ENCODE measurements at regions not wholly inside any gene's neighbourhood (a gene's known extent, or its start where the extent isn't known, plus 50 kb on each side); places are given as distances from the start of the nearest gene placed in this dataset.
"Not testable (repeated sequence)": the region's sequence is repeated elsewhere in the genome, so short reads cannot be mapped to it uniquely, and the experiment has no call there.

DNA sequence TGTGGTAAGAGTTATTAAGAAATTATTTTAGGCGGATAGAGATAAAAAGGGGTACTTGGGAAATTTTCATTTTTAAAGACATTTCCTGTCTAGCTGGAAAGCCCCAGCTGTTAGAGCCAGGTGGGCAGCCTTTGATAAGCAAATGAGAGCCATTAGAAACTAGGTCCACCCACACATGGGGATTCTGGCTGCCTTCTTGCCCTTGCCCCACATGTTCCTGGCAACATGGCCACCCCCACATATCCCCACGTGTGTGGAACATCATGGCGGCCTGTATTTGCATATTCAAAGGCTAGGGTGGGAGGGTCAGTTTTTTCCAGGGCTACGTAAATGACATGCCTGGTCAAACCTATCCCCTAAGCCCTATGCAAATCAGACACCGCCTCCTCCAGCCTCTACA, 1382.1 kb downstream of the AACS start:
- no peak for DNase-seq (ENCODE audit: low spot score)

DNA sequence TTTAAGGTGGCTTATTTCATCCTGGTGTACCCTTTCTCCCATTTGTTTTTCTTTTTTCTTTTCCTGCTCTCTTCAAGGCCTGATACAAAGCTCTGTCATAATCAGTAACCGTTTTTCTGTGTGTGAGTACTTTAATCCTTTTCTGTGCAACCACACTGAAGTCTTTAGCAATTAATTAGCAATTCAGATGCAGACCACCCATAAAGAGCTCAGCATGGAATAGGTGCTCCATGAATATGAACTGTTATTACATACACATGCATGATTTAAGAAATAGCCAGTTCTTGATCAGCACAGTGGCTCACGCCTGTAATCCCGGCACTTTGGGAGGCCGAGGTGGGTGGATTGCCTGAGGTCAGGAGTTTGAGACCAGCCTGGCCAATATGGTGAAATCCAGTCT, 1386.6 kb downstream of the AACS start:
- no peak for DNase-seq (ENCODE audit: low spot score)

DNA sequence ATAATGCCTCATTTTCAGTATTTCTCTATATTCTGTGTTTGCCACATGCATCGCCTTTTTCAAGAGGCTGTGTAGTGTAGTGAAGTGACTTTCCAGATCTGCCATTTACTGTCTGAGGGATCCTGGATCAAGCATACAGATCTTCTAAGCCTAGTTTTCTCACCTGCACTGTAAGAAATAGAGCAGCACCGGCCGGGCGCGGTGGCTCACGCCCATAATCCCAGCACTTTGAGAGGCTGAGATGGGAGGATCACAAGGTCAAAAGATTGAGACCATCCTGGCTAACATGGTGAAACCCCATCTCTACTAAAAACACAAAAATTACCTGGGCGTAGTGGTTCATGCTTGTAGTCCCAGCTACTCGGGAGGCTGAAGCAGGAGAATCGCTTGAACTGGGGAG, 1387.5 kb downstream of the AACS start:
- not testable (repeated sequence) for DNase-seq (ENCODE audit: low spot score)

DNA sequence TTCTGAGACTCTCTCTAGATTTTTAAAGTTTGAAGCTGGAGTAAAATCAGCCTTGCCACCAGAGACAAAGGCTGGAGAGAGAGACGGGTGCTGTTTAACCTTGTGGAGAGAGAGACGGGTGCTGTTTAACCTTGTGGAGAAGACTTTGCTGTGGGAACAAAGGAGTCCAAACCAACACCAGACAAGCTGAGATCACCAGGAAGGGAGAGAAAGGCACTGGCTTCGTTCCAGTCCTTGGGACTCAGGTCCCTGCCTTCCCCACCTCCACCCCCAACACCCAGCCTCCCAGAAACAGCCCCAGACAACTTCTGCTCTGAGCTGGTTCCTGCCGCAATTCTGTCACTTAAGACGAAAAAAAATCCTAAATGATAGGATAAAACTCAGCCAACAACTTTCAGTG, 1389.3 kb downstream of the AACS start:
- DNase-seq (ENCODE audit: low spot score): no peak

DNA sequence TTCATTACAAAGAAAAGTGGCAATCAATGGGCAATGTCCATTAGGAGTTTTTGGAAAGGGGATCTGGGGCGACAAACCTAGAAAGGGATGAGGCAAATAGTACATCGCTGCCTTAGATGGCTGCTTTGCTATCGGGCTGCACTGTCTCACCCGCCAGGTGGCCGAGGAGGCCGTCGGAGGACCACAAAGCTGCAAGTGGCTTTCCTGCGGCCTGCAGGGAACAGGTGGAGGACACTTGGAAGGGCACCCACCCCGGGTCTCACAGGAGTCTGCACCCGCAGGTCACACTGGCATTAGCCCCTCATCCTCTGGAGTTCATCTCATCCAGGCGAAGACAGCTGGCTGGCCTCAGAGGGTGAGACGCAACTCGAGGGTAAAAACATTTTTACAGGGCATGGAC, 1392.5 kb downstream of the AACS start:
- no peak for DNase-seq (ENCODE audit: low spot score)

DNA sequence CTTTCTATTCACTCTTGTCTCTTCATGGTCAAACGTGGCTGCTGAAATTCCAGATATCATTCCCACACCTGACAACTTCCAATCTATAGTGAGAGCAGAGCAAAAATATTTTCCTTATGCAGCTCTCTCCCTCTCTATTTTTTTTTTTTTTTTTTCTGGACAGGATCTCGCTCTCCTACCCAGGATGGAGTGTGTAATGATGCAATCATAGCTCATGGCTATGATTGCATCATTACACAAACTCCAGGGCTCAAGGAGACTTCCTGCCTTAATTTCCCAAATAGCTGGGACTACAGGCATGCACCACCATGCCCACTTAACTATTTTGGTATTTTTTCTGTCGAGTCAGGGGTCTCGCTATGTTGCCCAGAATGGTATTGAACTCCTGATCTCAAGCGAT, 1398.9 kb downstream of the AACS start:
- no peak for DNase-seq (ENCODE audit: low spot score)

DNA sequence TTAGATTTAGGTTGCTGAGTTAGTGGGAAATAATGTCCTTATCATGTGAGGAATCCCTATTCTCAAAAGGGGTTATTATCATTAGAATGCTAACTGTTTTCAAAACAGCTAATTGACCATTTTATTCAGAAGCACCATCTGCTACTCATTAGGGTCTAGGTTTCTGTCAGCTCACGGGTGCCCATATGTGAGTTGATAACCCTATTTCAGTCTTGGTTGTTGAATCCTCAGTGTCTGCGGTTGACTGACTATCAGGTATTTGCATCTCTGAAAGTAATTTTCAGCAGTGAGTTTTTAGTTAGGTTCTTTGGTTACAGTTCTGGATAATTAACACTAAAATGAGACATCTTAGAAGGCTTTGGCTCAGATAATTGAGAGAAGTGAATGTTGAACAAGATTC, 1404.0 kb downstream of the AACS start:
- no peak for DNase-seq (ENCODE audit: low spot score)

DNA sequence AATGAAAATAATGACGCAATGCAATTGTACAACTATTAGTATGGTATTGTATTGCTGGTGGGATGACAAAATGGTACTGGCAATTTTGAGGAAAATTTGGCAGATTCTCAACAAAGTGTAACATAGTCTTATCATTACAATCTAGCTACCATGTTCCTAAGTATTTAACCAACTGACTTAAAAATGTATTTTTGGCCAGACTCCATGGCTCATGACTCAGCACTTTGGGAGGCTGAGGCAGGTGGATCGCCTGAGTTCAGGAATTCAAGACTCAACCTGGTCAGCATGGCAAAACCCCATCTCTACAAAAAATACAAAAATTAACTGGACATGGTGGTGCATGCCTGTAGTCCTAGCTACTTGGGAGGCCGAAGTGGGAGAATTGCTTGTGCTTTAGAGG, 1409.5 kb downstream of the AACS start:
- DNase-seq (ENCODE audit: low spot score): no peak

DNA sequence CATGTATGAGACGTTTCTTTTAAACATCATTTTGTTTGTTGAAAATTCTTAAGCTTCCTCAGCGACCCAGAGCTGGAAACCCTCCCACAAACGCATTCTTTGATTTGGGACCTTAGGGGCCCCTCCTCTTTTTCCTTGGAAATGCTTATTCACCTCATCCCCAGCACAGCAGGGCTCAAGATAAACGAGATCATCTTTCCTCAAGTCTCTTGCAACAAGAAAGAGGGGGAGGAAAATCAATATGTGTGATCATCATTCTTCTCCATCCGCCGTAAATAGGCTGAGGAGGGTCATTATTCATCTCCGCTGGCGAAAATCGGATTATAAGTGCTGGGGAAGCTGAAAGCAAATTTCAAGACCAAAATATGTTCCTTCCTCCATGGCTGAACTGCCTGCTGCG, 1415.2 kb downstream of the AACS start:
- DNase-seq (ENCODE audit: low spot score): no peak

DNA sequence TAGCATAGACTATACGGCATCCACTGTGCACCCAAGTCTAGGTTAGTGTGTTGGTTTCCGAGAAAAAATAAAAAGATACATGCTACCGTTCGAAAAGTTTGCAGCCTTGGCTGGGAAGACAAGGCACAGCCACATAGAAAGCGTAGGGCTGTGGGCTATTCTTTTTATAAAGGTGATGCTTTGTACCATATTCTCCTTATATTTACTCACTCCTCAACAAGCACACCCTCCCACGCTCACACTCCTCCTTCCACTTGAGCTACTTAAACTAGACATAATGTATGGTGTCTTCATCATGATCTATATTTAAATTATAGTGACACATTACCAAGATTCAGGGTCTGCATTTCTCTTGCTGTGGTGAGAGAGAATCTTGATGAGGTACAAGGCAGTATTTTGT, 1416.5 kb downstream of the AACS start:
- DNase-seq (ENCODE audit: low spot score): no peak

DNA sequence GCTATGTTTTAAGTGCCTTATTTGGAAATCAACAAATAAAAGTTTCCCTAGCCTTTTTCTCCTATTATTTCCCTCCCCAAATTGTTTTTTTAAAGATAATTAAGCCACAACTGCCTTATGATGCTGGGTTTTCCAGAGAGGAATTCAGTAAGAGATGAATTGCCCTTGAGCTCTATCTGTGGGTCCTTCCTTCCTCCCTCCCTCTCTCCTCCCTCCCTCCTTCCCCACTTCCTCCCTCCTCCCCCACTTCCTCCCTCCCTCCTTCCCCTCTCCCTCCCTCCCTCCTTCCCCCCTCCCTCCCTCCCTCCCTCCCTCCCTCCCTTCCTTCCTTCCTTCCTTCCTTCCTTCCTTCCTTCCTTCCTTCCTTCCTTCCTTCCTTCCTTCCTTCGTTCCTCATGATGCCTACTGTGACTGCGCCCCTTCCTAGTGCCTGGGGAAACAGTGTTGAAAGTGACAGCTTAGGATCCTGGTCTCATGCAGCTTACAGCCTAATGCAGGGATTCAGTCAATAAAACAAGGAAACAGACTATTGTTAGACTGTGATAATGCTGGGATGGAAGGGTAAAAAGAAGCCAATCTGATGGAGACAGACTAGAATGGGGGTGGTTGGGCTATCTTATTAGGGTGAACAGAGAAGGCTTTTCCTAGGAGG, 1417.1 kb downstream of the AACS start:
- DNase-seq (ENCODE audit: low spot score): no peak

DNA sequence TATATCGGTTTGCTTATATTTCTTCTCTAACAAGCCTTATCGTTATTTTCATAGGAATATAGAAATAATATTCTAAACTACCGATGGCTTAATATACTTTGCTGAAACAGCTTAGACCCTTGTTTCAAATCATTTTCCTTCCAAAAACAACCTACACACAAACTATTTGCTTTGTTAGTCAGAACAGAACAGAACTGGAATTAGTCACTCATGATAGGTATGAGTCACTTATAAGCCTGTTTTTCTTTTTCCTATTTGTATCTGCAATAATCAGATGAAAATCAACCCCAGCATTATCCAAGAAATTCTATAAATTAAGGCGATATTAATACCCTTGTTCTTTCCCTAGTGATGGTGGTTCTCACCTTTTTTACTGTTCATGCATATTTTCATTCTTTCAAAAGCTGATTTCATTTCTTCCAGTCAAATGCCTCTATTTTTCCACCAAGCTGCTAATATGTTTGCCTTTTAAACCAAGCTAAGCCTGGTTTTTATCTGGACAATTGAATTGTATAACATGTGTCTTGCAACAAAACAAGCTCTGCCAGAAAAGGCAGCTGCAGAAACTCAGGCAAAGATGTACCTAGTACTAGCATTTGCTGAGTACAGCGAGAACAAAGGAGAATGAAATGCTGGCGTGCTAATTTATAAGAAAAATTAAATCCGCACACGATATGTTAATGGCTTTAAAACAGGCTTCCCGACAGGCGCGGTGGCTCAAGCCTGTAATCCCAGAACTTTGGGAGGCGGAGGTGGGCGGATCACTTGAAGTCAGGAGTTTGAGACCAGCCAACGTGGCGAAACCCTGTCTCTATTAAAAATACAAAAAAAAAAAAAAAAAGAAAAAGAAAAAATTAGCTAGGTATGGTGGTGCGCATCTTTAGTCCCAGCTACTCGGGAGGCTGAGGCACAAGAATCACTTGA, 1418.2 kb downstream of the AACS start:
- DNase-seq (ENCODE audit: low spot score): no peak

DNA sequence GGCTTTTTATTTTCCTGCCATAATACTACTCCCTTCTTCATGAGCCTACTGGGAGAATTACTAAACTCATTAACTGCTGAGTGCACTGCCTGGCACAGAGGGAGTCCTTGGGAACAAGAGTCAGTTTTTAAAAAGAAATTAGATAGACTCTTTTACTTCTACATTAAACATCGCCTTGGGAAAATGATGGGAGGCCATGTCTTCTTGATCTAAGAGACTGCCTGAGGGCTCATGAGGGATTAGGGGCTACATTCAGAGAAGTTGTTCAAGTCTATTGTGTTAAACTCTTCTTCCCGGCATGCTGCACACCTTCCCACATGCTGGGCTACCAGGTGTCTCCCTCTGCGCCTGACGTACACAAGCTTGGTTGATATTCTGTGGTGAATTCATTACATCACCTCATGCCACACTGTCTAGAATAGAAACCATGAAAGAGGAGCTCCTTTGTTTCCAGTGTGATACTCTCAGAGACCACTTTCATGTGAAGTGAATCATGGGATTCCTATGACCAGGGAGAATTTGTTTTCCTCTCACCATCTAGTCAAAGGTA, 1422.3 kb downstream of the AACS start:
- DNase-seq (ENCODE audit: low spot score): no peak

DNA sequence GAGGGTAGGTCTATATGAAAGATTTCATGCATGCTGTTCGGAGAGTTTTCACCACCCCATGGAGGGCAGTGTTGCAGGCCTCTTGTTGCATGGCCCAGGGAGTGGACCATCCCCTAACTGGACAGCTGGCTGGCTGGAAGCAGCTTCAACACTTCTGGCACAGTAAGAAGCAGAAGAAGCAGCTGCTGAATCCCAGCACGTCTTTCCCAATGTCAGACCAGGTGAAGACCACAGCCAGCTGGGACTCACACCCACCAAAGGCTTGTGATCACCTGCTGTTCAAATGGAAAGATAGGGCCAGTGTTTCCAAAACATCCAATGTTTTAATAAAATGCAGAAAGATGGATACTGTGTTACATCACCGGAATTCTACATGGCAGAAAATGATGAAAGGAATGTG, 1423.6 kb downstream of the AACS start:
- DNase-seq (ENCODE audit: low spot score): no peak

DNA sequence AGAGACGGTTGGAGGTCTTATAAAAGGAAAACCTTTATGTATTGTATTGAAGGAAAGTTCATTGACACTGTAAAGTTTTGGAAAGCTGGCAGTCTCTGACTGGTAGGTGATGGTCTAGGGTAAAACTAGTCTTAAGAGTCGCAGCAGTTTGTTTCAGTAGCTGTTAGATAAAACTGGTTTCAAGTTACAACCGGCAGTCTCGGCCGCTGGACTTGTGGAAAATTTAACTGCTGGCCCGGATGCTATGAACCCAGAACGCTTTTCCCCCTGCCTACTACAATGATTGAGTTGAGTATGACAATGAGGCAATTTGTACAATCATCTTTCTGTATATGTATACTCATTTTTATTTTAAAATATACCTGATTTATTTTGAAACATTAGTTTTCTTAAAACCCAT, 1426.9 kb downstream of the AACS start:
- DNase-seq (ENCODE audit: low spot score): no peak

DNA sequence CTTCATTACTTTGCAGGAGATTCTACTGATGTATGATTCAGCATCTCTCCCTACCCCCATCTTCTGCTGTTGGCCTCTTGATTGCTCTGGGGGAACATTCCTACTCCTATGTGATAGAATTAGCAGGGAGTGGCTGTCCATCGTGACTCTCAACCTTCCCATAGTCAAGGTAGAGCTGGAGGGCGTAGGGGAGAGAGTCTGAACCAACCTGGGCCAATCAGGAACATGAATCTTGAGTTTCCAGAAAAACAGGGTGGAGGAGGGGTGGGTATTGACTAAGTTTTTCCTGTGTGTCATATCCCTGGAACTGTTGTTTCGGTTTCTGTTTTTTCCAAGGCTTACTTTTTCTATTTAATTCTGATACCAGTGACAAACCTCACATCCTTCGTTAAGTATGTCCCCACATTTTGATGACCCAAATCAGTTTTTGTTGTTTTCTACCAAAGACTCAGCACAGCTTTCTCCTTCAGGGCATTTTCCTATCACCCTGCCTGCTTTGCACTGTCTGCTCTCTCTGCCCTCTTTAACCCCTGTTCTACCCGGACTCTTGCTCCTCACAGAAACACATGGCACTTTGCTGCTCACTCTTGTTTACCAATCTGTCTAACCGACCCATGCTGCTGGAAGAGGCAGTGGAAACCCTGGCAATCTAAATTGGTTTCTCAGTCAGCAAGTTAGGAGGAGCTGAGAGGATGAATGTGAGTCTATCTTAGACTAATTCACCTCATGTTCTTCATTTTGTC, 1428.3 kb downstream of the AACS start:
- DNase-seq (ENCODE audit: low spot score): no peak

DNA sequence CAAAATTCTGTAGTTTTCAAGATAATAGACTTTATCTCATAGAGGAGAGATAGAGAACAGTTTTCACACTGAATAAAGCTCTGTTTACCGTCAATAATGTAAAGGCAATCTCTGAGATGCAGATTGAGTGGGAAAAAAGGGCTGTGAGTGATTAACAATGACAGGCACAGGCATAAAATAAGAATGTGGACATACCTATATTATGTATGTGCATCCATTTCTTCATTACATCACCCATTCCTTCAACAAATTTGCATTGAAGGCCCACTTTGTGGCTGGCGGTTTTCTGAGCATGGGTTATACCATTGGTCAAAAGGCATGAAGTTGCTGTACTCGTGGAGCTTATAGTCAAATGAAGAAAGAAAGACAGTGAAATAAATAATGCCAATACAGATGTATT, 1431.0 kb downstream of the AACS start:
- DNase-seq (ENCODE audit: low spot score): no peak

DNA sequence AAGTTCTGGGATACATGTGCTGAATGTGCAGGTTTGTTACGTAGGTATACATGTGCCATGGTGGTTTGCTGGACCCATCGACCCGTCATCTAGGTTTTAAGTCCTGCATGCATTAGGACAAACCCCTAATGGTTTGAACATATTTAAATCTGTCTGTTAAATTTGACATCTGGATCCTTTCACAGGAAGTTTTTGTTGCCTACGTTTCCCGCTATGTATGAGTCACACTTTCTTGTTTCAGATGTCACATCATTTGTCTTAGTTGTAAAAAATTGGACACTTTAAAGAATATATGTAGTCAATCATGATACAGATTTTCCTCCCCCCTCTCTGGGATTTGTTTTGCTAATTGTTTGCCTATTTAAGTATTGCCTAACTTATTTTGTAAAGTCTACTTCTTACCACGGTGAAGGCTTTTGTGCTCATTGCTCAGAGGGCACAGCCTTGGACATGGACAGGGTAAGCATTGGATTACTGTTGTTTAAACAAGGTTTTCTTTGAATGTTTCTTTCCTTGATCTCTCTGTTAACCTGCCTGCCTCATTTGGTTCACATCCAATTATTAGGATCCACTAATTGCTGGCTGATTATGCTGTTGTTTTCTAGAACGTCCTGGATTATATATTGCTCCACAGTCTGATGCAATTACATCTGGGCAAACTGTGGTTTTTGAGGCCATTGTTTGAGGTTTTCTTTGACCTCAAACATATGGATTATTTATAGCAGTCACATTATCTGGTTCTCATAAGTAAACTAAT, 1441.4 kb downstream of the AACS start:
- no peak for DNase-seq (ENCODE audit: low spot score)

DNA sequence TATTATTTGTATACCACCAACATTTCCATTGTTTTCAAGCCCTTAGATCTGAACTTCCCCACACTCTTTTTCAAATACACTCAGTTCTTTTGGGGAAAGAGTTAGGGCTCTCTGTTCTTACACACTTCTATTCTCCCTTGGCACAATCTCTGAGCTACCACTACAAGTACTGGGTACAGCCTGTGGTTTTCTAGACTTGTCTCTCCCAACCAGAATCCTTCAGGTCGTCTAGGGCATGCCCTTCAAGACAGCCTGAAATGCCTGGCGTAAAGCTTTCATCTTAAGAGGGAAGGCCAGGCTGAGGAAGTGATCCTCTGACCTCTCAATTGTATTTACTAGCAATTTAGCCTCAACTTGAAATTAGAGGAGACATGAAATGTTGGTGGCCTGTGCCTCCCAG, 1442.0 kb downstream of the AACS start:
- DNase-seq (ENCODE audit: low spot score): no peak

DNA sequence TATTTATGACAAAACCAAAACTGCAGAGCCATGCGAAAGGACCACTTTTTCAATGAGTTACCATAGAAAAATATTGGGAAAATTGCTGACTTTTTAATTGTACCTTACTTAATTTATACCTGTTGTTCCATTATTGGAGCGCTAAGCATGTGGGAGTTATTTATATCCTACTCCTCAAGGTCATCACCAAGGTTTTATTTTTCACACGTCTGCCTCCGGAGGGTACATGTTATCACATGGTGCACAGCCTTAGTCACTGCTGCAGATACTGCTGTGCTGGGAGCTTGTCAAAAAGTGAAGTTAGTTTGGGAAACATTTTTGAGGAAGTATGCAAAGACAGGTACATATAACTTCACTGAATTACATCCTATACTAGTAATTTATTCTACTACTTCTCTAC, 1444.3 kb downstream of the AACS start:
- DNase-seq (ENCODE audit: low spot score): no peak

DNA sequence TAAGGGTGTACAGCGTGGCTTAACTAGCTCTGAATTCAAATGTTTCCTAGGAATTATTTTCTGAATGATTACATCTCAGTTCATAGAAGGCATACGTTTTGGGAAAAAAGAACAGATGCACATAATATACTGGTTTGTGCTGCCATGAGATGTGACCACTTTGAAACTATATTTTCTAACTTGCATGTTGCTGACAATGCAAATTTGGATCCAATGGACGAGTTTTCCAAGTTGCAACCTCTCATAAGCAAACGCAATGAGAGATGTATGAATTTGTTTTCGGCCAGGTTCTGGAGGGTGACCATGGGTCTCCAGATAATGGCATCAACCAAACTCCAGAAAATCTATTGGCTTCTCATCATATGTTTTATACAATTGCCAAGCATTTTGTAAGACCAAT, 1445.4 kb downstream of the AACS start:
- no peak for DNase-seq (ENCODE audit: low spot score)

All from AG08396 (cell line).